Coronary artery (tissue), 2 donors: ENCODE measurements at regions not wholly inside any gene's neighbourhood (a gene's known extent, or its start where the extent isn't known, plus 50 kb on each side); places are given as distances from the start of the nearest gene placed in this dataset.

Experiments
- DNase-seq: peaks from one replicate; pipeline ENCODE4 v3.0.0-alpha.2; 2017; ENCODE audit warnings: low spot score
- H3K27ac ChIP-seq, 2 donors: fragments of 200-600 bp; sonication (generic); one replicate each; pipeline ENCODE4 v1.5.1; 2016 to 2019
- H3K4me3 ChIP-seq: fragments of 200-600 bp; sonication (generic); 2 replicates; pipeline ENCODE4 v1.5.1; 2016; ENCODE audit warnings: mild to moderate bottlenecking, moderate library complexity
- TF ChIP-seq, protein P1 (sequence below): fragments of 200-600 bp; sonication (generic); IDR thresholded peaks from one replicate; pipeline ENCODE4 v1.5.1; 2019; ENCODE audit warnings: antibody characterized with exemption

GRCh38 chr6:147974376-147974775 is 368.3 kb upstream of the SASH1 start:
- Histone ChIP-seq H3K4me3 (no peak overlapping the region), H3K27ac (no peak overlapping the region)
- no peak for DNase-seq
- TF ChIP-seq, protein P1, sequence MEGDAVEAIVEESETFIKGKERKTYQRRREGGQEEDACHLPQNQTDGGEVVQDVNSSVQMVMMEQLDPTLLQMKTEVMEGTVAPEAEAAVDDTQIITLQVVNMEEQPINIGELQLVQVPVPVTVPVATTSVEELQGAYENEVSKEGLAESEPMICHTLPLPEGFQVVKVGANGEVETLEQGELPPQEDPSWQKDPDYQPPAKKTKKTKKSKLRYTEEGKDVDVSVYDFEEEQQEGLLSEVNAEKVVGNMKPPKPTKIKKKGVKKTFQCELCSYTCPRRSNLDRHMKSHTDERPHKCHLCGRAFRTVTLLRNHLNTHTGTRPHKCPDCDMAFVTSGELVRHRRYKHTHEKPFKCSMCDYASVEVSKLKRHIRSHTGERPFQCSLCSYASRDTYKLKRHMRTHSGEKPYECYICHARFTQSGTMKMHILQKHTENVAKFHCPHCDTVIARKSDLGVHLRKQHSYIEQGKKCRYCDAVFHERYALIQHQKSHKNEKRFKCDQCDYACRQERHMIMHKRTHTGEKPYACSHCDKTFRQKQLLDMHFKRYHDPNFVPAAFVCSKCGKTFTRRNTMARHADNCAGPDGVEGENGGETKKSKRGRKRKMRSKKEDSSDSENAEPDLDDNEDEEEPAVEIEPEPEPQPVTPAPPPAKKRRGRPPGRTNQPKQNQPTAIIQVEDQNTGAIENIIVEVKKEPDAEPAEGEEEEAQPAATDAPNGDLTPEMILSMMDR = no peak

- Histone ChIP-seq H3K27ac (no peak overlapping the region), H3K4me3 (no peak overlapping the region)
- TF ChIP-seq, protein P1 = no peak
- DNase-seq = no peak
These were observed 364.7 kb upstream of the SASH1 start for GRCh38 chr6:147977851-147978465.

- H3K4me3 ChIP-seq = no peak overlapping the region
- TF ChIP-seq, protein P1 = no peak
- no peak overlapping the region for H3K27ac ChIP-seq
- no peak for DNase-seq
These were observed 362.7 kb upstream of the SASH1 start for GRCh38 chr6:147979966-147980365.

DNA sequence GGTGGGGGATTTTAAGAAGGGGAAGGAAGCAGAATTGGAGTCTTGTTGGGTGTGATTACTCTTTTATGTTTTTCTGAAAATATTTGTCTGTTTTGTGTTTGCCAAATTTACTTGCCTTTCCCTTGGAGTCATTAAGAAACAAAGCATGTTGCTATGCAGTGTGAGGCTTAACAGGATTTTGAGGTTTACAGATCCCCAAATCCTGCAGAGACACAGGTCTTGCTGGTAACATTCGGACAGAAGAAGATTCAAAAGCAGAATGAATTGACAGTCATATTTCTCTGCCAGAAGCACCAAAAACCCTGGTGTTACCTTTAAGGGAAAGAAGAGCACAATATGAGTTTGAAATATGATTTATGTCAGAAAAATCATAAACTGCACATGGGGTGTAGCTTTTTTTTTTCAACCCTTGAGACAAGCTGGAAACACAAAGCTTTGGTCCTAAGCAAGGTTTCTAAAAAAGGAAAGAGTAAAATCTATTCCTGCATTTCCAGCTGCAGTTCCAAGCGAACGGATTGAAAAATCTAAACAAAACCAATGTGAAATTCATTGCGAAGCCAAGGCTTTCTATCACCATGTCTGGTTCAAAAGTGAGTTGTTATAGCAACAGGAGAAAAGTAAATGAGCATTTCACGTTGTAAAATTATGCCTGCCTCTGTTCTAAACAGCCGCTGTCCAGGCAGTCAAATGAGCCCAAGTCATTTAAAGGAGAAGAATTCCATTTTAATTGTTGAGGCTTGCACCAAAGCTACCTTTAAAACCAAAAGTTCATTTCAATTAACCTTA is 358.9 kb upstream of the SASH1 start:
- no peak for DNase-seq
- Histone ChIP-seq H3K27ac (no peak overlapping the region), H3K4me3 (no peak overlapping the region)
- TF ChIP-seq, protein P1 = no peak

GRCh38 chr6:147986846-147987245 is 355.8 kb upstream of the SASH1 start:
- TF ChIP-seq, protein P1 = no peak
- no peak overlapping the region for H3K27ac ChIP-seq
- no peak for DNase-seq
- no peak overlapping the region for H3K4me3 ChIP-seq

DNA sequence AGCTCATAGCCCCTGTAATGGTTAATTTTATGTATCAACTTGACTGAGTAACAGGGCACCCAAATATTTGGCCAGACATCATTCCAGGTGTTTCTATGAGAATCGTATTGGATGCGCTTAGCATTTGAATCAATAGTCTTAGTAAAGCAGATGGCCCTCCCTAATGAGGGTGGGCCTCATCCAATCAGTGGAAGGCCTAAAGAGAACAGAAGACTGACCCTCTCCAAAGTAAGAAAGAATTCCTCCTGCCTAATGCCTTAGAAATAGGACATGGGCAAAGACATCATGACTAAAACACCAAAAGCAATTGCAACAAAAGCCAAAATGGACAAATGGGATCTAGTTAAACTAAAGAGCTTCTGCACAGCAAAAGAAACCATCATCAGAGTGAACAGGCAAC is 352.5 kb upstream of the SASH1 start:
- DNase-seq = no peak
- TF ChIP-seq, protein P1 = no peak
- Histone ChIP-seq H3K27ac (no peak overlapping the region), H3K4me3 (no peak overlapping the region)

GRCh38 chr6:147991961-147992360 is 350.7 kb upstream of the SASH1 start:
- TF ChIP-seq, protein P1 = no peak
- DNase-seq = no peak
- Histone ChIP-seq H3K27ac (no peak overlapping the region), H3K4me3 (no peak overlapping the region)
